GM12878 (cell line): ENCODE measurements at regions not wholly inside any gene's neighbourhood (a gene's known extent, or its start where the extent isn't known, plus 50 kb on each side); places are given as distances from the start of the nearest gene placed in this dataset.

Experiments used
- ATAC-seq: fragments of 200-7000 bp; cut with Tn5 transposase; 3 replicates; pipeline ENCODE4 v1.9.1; 2020; ENCODE audit warnings: mild to moderate bottlenecking, moderate library complexity
- BruUV-seq: library from RNA; stranded (reverse); fragments of 400-500 nt; replicated peaks from 2 replicates; lab custom pipeline; 2021; lab: Mats Ljungman, UMichigan
- CTCF ChIA-PET: fragments of 300-600 bp; sonication (Branson Sonifier 250); formaldehyde crosslinking; extraction: SDS; loops from one replicate; lab custom pipeline; 2021; ENCODE audit warnings: inconsistent platforms; lab: Yijun Ruan, JAX
- POLR2A ChIA-PET: fragments of 350-600 bp; formaldehyde crosslinking; extraction: SDS; loops from one replicate; lab custom pipeline; 2021; ENCODE audit warnings: inconsistent platforms; lab: Charles Lee
- RAD21 ChIA-PET: fragments of 300-600 bp; sonication (Branson Sonifier 250); formaldehyde crosslinking; loops from one replicate; lab custom pipeline; 2023; ENCODE audit warnings: antibody characterized with exemption; ENCODE audit not compliant: unreplicated experiment; lab: Charles Lee
- SMC1A ChIA-PET: fragments of 300-600 bp; sonication (Branson Sonifier 250); formaldehyde crosslinking; loops from one replicate; lab custom pipeline; 2023; ENCODE audit not compliant: unreplicated experiment, uncharacterized antibody; lab: Charles Lee
- DNase-seq: peaks from one replicate; pipeline ENCODE4 v3.0.0-alpha.2; 2011; ENCODE audit warnings: low read depth, low spot score
- FAIRE-seq: peaks from 3 replicates; lab custom pipeline; 2011; peaks lifted over from hg19 to GRCh38; lab: Jason Lieb, UNC
- H2AFZ ChIP-seq: 2 replicates; pipeline ENCODE4 v1.6.0; 2011; ENCODE audit warnings: low read depth, low read length, control low read depth; ENCODE audit not compliant: control insufficient read depth
- H3K27ac ChIP-seq: 2 replicates; pipeline ENCODE4 v1.5.1; 2011; ENCODE audit warnings: control low read depth; ENCODE audit not compliant: control insufficient read depth, insufficient read depth
- H3K27me3 ChIP-seq, 2 experiments: replicated peaks in 1 of 2; 2 replicates each; pipeline versions ENCODE4 v1.6.0 to v1.6.1; 2011; ENCODE audit warnings: low read length in 1 of 2; ENCODE audit not compliant: control insufficient read depth in 2 of 2, insufficient read depth in 2 of 2
- H3K36me3 ChIP-seq, 2 experiments: 2 replicates each; pipeline ENCODE4 v1.5.1; 2011; ENCODE audit warnings: low read length in 1 of 2; ENCODE audit not compliant: control insufficient read depth in 2 of 2, insufficient read depth in 2 of 2
- H3K4me1 ChIP-seq: 2 replicates; pipeline ENCODE4 v1.6.1; 2011; ENCODE audit warnings: mild to moderate bottlenecking, low read length, moderate library complexity, mixed read lengths; ENCODE audit not compliant: control insufficient read depth, insufficient read depth
- H3K4me2 ChIP-seq: 2 replicates; pipeline ENCODE4 v1.6.0; 2011; ENCODE audit warnings: control low read depth; ENCODE audit not compliant: control insufficient read depth, insufficient read depth
- H3K4me3 ChIP-seq: fragments of 200-600 bp; sonication (generic); 2 replicates; pipeline ENCODE4 v1.5.1; 2016
- H3K79me2 ChIP-seq: 2 replicates; pipeline ENCODE4 v1.6.0; 2011; ENCODE audit warnings: low read length; ENCODE audit not compliant: control insufficient read depth, insufficient read depth
- H3K9ac ChIP-seq: 2 replicates; pipeline ENCODE4 v1.8.0; 2011; ENCODE audit warnings: low read length, control low read depth, mixed read lengths; ENCODE audit not compliant: control insufficient read depth, insufficient read depth
- H3K9me3 ChIP-seq: replicated peaks from 3 replicates; pipeline ENCODE4 v1.5.1; 2011; ENCODE audit warnings: mild to moderate bottlenecking, low read length; ENCODE audit not compliant: control insufficient read depth, insufficient read depth
- H4K20me1 ChIP-seq: 2 replicates; pipeline ENCODE4 v1.6.0; 2011; ENCODE audit not compliant: control insufficient read depth, insufficient read depth
- ZNF384 ChIP-seq: IDR thresholded peaks from 2 replicates; pipeline ENCODE4 v1.6.1; 2012; ENCODE audit warnings: low read depth, mild to moderate bottlenecking, low read length, improper control_type of control experiment, borderline replicate concordance
- WGBS: methylation state at CpG from one replicate; pipeline ENCODE4 v1.1.6; 2016; ENCODE audit warnings: low lambda C conversion rate; ENCODE audit not compliant: insufficient replicate concordance, insufficient coverage; ENCODE audit errors: missing lambda C conversion rate; 5-methylcytosine and 5-hydroxymethylcytosine counted together
- in situ Hi-C: fragments of 300-500 bp; cut with MboI; formaldehyde crosslinking; loops from 9 replicates; pipeline ENCODE4 v1.14.3; 2018; ENCODE audit warnings: mixed read lengths
- intact Hi-C: fragments of 100-400 bp; cut with micrococcal nuclease; formaldehyde crosslinking; loops from one replicate; pipeline ENCODE4 v1.14.2; 2022; ENCODE audit not compliant: unreplicated experiment
- TF ChIP-seq, protein P1 (sequence below): IDR thresholded peaks from 2 replicates; pipeline ENCODE4 v1.6.1; 2012; ENCODE audit warnings: low read depth, low read length, improper control_type of control experiment
- TF ChIP-seq, protein P2 (sequence below), 3 experiments: IDR thresholded peaks in 2 of 3; conservative IDR thresholded peaks in 1 of 3; 2 replicates each; pipeline ENCODE4 v1.5.1; 2011; ENCODE audit warnings: low read depth in 3 of 3, low read length in 3 of 3, mild to moderate bottlenecking in 3 of 3, control low read depth in 2 of 3, moderate library complexity in 2 of 3, inconsistent platforms in 1 of 3, mixed read lengths in 1 of 3; ENCODE audit not compliant: control insufficient read depth in 2 of 3, insufficient read depth in 1 of 3; ENCODE audit errors: extremely low read depth in 1 of 3
- TF ChIP-seq, protein P3 (sequence below): fragments of 450-650 bp; IDR thresholded peaks from 2 replicates; pipeline ENCODE4 v1.6.1; 2014; ENCODE audit warnings: mild to moderate bottlenecking

DNA sequence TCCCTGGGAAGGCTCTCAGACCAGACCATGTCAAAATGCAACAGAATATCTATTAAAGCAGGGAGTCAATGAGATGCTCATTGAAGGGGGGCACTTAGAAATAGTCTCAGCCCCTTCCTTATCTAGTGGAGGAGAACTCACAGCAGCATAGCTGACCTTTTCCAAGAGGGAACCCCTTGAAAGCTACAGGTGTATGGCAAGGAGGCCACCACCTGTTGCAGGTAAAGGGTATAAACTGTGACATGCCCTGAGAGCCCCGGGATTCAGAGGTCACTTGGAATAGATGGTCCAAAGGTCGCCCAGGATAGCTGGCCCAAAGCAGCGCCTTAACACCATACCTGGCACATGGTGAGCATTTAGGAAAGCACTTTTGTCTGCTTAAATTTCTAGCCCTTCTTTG lies 120.2 kb upstream of the RPL38 start:
- H3K4me1 ChIP-seq, result no peaks in the 10 kb centered on the region
- peaks cover 0 to 2% of the 10 kb centered on the region in 2 experiments; a peak in 2 of 4 replicates for H3K27me3 ChIP-seq
- DNase-seq (no peak), FAIRE-seq (no peak), ATAC-seq (no peak)
- BruUV-seq, result no TSS peak
- 0% methylated on average over 3 of the region's 3 CpGs for WGBS
- H3K4me3 ChIP-seq, result no peak overlapping the region
- in situ Hi-C loops, result no loop called here
- H3K79me2 ChIP-seq, result no peaks in the 10 kb centered on the region
- ChIA-PET SMC1A (no interaction called here), CTCF (no interaction called here), POLR2A (no interaction called here), RAD21 (no interaction called here)
- no peaks in the 10 kb centered on the region for H3K36me3 ChIP-seq
- intact Hi-C loops, result no loop called here
- no peak overlapping the region for H3K4me2 ChIP-seq
- H3K9ac ChIP-seq, result no peak overlapping the region
- TF ChIP-seq, protein P1, sequence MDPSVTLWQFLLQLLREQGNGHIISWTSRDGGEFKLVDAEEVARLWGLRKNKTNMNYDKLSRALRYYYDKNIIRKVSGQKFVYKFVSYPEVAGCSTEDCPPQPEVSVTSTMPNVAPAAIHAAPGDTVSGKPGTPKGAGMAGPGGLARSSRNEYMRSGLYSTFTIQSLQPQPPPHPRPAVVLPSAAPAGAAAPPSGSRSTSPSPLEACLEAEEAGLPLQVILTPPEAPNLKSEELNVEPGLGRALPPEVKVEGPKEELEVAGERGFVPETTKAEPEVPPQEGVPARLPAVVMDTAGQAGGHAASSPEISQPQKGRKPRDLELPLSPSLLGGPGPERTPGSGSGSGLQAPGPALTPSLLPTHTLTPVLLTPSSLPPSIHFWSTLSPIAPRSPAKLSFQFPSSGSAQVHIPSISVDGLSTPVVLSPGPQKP, result no peak
- TF ChIP-seq ZNF384, result no peak
- no peaks in the 10 kb centered on the region for H4K20me1 ChIP-seq
- no peak overlapping the region for H2AFZ ChIP-seq
- no peaks in the 10 kb centered on the region for H3K9me3 ChIP-seq
- H3K27ac ChIP-seq, result no peak overlapping the region

DNA sequence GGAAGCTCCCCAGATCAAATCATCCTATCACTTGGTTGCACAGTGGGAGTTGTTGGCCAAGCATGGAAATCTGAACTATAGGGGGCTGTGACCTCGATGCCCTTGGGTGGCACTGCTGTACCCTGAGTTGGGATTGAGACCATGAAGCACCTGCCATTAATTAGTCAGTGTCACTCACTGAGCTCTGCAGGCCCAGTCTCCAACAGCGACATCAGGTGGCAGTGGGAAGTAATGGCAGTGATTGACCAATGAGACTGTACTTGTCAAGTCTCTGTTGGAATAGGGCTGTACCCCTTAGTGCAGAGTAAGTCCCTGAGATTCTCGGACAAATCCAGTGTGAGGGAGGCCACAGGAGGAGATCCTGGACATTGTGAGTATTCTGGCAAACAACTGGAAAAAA lies 118.0 kb upstream of the RPL38 start:
- Histone ChIP-seq H4K20me1 (no peaks in the 10 kb centered on the region), H3K36me3 (no peaks in the 10 kb centered on the region), H3K9ac (no peak overlapping the region), H3K4me3 (no peak overlapping the region), H3K9me3 (no peaks in the 10 kb centered on the region), H2AFZ (no peak overlapping the region), H3K79me2 (no peaks in the 10 kb centered on the region), H3K4me1 (no peaks in the 10 kb centered on the region), H3K27me3 (peaks cover 0 to 2% of the 10 kb centered on the region in 2 experiments; a peak in 2 of 4 replicates), H3K4me2 (no peak overlapping the region), H3K27ac (no peak overlapping the region)
- ATAC-seq (no peak), DNase-seq (no peak), FAIRE-seq (no peak)
- ChIA-PET CTCF (interaction anchor here (0.5 kb wide), 1 partner anchor 92 kb away, joined by 3 read pairs; no protein-coding TSS in a partner anchor), SMC1A (interaction anchor here (1.3 kb wide), 1 partner anchor 91 kb away, joined by 4 read pairs; no protein-coding TSS in a partner anchor), RAD21 (no interaction called here), POLR2A (no interaction called here)
- intact Hi-C loops (no loop called here), in situ Hi-C loops (no loop called here)
- TF ChIP-seq, protein P2, sequence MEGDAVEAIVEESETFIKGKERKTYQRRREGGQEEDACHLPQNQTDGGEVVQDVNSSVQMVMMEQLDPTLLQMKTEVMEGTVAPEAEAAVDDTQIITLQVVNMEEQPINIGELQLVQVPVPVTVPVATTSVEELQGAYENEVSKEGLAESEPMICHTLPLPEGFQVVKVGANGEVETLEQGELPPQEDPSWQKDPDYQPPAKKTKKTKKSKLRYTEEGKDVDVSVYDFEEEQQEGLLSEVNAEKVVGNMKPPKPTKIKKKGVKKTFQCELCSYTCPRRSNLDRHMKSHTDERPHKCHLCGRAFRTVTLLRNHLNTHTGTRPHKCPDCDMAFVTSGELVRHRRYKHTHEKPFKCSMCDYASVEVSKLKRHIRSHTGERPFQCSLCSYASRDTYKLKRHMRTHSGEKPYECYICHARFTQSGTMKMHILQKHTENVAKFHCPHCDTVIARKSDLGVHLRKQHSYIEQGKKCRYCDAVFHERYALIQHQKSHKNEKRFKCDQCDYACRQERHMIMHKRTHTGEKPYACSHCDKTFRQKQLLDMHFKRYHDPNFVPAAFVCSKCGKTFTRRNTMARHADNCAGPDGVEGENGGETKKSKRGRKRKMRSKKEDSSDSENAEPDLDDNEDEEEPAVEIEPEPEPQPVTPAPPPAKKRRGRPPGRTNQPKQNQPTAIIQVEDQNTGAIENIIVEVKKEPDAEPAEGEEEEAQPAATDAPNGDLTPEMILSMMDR (IDR thresholded peaks at IDR 0.05 in 2 of 3, conservative IDR thresholded peaks at IDR 0.05 in 1 of 3; ENCODE audit: control insufficient read depth in 2 of 3, extremely low read depth in 1 of 3, insufficient read depth in 1 of 3, low read depth in 3 of 3, low read length in 3 of 3), result peak in 2 of 3 experiments; percentile 11 to 12; a peak in 1 of 6 replicates
- TF ChIP-seq, protein P3, sequence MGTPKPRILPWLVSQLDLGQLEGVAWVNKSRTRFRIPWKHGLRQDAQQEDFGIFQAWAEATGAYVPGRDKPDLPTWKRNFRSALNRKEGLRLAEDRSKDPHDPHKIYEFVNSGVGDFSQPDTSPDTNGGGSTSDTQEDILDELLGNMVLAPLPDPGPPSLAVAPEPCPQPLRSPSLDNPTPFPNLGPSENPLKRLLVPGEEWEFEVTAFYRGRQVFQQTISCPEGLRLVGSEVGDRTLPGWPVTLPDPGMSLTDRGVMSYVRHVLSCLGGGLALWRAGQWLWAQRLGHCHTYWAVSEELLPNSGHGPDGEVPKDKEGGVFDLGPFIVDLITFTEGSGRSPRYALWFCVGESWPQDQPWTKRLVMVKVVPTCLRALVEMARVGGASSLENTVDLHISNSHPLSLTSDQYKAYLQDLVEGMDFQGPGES, result no peak
- no TSS peak for BruUV-seq
- 3% methylated on average over 3 of the region's 3 CpGs for WGBS
